ENCODE measurements at regions not wholly inside any gene's neighbourhood (a gene's known extent, or its start where the extent isn't known, plus 50 kb on each side); places are given as distances from the start of the nearest gene placed in this dataset.
"Not testable (repeated sequence)": the region's sequence is repeated elsewhere in the genome, so short reads cannot be mapped to it uniquely, and the experiment has no call there.

DNA sequence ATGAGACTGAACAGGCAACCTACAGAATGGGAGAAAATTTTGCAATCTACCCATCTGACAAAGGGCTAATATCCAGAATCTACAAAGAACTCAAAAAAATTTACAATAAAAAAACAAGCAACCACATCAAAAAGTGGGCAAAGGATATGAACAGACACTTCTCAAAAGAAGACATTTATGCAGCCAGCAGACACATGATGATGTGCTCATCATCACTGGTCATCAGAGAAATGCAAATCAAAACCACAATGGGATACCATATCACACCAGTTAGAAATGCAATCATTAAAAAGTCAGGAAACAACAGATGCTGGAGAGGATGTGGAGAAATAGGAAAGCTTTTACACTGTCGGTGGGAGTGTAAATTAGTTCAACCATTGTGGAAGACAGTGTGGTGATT, 51.7 kb upstream of the PAXBP1 start:
- DNase-seq (ENCODE audit: insufficient read length, low spot score) = not testable (repeated sequence)

DNA sequence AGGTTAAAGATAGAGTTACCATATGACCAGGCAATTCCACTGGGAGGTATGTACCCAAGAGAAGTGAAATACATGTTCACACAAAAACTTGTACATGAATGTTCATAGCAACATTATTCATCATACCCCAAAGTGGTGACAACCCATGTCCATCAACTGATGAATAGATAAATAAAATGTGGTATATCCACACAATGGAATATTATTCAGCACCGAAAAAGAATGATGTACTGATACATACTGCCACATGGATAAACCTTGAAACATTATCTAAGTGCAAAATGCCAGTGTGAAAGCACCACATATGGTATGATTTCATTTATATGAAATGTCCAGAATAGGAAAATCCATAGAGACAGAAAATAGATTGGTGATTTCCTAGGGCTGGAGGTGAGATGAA, 53.4 kb upstream of the PAXBP1 start:
- FAIRE-seq = no peak
- no peak for DNase-seq (ENCODE audit: insufficient read length, low spot score)

More for the DNA sequence above, 51.7 kb upstream of the PAXBP1 start:
- FAIRE-seq = not testable (repeated sequence)

DNA sequence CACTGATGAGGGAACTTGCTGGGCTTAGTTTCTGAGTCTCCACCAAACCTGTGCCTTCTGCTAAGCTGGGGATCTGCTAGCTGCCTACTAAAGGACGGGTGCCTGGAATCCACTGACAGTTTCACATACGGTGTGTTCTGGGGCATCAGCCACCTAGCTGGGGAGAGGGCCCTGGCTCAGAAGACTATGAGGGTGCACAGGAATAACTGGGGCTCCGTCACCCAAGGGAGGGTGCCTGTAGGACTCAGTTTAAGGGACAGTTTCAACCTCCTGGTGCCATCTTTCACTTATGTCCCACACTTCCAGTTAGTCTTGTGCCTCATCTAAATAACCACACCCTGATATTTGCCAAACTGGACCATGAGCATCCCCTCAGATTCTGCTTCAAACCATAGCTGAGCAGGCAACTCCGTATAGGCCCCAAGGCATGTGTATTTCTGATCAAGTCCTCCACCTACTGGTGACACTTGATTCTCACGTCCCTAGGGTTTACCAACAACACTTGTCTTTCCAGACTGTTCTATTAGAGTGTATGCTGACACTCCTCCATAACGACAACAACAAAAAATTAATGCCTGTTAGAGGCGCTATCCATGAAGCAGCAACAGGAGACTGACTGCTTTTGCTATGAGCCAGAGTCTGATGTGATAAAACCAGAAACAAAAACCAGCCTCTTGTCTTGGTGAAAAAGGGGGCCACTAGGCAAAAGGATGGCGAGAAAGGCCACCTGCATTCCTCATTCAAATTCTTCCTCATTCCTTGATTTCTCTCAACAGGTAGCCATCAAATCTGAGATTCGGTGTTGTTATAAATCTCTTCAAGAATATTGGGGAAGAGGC, 55.0 kb upstream of the PAXBP1 start:
- FAIRE-seq (no peak), DNase-seq (ENCODE audit: insufficient read length, low spot score) (peak; percentile 20)

DNA sequence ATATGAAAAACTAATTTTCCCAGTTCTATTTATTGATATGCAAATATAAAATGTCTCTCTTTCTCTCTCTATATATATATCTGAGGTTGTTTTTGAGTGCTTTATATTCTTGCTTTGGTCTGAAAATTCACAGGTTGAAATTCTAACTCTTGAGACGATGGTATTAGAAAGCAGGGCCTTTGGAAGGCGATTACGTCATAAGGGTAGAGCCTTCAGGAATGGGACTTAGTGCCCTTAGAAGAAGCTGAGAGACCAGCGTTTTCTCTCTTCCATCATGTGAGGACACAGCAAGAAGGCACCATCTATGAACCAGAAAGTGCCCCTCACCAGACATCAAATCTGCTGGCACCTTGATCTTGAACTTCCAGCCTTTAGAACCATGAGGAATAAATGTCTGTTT, 57.4 kb upstream of the PAXBP1 start:
- DNase-seq (ENCODE audit: insufficient read length, low spot score) = no peak
- FAIRE-seq = no peak

DNA sequence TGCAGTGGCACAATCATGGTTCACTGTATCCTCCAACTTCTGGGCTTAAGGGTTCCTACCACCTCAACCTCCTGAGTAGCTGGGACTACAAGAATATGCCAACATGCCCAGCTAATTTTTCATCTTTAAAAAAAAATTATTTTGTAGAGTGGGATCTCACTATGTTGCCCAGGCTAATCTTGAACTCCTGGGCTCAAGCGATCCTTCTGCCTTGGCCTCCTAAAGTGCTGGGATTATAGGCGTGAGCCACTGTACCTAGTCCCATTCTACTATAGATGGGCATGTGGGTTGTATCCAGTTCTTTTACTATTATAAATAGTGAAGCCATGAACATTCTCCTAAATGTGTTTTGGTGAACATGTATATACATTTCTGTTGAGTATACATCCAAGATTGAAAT, 57.9 kb upstream of the PAXBP1 start:
- no peak for FAIRE-seq
- DNase-seq (ENCODE audit: insufficient read length, low spot score) = no peak

DNA sequence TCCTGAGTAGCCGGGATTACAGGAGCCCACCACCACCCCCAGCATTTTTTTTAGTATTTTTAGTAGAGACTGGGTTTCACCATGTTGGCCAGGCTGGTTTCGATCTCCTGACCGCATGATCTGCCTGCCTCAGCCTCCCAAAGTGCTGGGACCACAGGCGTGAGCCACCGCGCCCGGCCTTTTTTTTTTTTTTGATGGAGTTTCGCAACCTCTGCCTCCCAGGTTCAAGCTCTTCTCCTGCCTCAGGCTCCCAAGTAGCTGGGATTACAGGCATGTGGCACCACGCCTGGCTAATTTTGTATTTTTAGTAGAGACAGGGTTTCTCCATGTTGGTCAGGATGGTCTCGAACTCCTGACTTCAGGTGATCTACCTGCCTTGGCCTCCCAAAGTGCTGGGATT, 60.2 kb upstream of the PAXBP1 start:
- FAIRE-seq; DNase-seq (ENCODE audit: insufficient read length, low spot score): not testable (repeated sequence)

DNA sequence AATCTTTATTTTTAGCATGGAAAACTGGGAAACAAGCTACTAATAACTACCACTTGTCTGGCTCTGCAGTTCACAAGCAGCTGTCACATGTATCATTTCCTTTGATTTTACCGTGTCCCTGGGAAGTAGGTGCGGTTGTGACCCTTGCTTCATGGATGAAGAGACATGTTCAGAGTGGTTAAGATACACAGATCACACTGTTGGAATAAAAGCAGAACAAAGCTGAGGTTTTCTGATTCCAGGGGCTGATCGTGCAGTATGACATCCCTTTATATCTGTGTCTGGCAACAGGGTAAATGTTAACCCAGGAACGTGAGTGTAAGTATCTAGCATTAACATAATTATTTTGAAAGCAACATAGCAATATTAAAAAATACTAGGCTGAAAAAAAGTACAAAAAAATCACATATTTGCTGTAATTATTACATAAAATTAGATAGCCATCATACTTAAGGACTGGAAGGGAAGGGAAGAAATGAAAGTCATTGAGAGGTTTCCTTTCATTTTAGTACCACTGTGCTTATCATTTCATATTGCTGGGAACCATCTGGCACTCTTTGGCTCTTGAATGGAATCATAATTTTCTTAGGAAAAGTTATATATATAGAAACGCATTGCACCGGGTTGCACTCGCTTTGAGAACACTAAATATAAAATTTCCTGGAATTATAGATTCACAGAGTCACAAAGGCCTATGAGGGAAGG, 62.8 kb upstream of the PAXBP1 start:
- FAIRE-seq = no peak
- DNase-seq (ENCODE audit: insufficient read length, low spot score) = no peak

GRCh38 chr21:32834916-32835235, 63.3 kb upstream of the PAXBP1 start:
- FAIRE-seq (no peak), DNase-seq (ENCODE audit: insufficient read length, low spot score) (no peak)

DNA sequence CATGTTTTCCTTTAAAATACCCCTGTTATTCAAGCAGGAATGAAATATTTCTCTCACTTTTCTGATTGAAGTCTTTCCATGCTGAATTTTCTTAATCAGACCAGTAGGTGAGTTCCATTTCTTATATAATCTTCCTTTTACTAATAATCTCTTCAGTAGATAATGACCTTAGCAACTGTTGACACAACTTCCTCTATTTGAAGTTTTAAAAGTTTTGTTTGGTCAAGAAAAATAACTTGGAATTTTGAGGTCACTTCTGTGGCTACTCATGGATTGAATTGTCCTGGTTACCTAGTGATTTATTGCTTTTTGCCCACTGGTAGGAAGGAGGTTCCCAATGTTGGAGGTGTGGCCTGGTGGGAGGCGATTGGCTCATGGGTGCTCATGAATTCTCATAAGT, 70.6 kb upstream of the PAXBP1 start:
- FAIRE-seq (no peak), DNase-seq (ENCODE audit: insufficient read length, low spot score) (no peak)

GRCh38 chr21:32843561-32843960, 72.0 kb upstream of the PAXBP1 start:
- DNase-seq (ENCODE audit: insufficient read length, low spot score) (no peak), FAIRE-seq (no peak)

- no peak for FAIRE-seq
Observed at GRCh38 chr21:32844076-32844475, 72.5 kb upstream of the PAXBP1 start.

DNA sequence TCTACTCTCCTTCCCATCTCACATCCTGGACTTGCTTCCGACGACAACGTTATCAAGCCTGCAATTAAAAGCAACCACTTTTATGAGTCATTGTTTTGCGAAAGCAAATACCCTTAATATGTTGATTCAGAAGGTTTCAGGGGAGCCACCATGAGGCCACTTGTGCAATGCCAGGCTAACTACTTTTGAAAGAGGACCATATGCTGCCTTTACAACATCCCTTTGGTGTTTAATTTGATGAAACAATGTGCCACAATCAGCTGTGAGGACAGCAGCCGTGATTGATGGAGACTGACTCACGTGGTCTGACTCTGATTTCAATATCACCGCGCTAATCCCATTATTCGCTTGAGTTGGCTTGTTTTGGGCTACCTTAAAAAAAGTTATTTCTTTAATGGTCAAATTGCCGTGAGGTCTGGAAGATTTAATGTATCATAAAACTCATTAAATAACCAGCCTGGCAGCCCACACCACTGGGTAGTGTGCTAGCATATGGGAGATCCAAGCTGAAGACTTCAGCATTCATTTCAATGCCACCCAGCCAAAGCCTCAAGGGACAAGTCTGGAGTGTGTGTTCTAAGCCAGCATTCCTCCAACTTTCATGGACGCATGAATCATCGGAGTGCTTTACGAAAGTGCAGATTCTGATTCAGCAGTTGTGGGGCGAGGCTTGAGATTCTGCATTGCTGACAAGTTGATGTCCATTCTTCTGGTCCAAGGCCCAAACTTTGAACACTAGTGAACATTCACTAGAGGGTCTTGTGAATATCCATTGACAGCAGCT, 73.3 kb upstream of the PAXBP1 start:
- DNase-seq (ENCODE audit: insufficient read length, low spot score) = no peak
- FAIRE-seq = no peak

More at GRCh38 chr21:32844076-32844475, 72.5 kb upstream of the PAXBP1 start:
- no peak for DNase-seq (ENCODE audit: insufficient read length, low spot score)

DNA sequence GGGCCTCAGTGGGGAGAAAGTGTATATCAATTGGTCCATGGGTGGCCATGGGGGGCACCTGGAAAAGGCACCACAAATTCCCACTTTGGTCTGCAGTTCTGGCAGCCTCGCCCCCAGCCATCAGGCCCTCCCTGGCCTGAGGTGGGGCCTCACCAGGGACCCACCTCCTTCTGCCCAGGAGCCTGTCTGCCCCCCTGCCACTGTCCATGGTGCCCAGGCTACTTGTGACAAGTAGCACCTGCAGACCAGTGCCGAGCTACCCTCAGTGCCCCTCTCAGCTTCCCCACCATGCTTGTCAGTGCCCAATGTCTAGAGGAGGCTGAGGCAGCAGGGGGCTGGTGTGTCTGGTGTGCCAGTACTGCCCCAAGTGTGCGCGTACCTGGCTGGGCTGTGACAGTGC, 87.1 kb upstream of the PAXBP1 start:
- no peak for DNase-seq (ENCODE audit: insufficient read length, low spot score)
- no peak for FAIRE-seq

- no peak for FAIRE-seq
- no peak for DNase-seq (ENCODE audit: insufficient read length, low spot score)
Observed at GRCh38 chr21:32860399-32860798, 88.8 kb upstream of the PAXBP1 start.

- no peak for DNase-seq (ENCODE audit: insufficient read length, low spot score)
Observed at GRCh38 chr21:32861866-32862265, 90.3 kb upstream of the PAXBP1 start.

DNA sequence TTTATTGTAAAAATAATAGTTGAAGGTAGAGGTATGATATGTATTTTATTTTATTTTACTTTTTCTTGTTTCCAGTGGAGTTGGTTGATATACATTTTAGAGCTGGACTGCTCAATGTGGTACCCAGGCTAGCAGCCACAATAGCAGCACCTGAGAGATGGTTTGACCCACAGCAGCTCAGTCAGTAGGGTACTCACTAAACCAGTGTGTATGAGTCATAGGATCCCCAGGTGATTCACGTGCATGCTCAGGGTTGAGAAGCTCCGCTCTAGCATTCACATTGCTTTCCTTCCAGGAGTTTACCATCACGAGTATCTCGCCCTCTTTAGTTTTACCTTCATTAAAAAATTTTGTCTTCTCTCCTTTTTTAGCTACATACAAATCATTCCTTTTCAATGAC, 96.0 kb upstream of the PAXBP1 start:
- FAIRE-seq (no peak), DNase-seq (ENCODE audit: insufficient read length, low spot score) (no peak)

More at GRCh38 chr21:32861866-32862265, 90.3 kb upstream of the PAXBP1 start:
- FAIRE-seq = no peak

DNA sequence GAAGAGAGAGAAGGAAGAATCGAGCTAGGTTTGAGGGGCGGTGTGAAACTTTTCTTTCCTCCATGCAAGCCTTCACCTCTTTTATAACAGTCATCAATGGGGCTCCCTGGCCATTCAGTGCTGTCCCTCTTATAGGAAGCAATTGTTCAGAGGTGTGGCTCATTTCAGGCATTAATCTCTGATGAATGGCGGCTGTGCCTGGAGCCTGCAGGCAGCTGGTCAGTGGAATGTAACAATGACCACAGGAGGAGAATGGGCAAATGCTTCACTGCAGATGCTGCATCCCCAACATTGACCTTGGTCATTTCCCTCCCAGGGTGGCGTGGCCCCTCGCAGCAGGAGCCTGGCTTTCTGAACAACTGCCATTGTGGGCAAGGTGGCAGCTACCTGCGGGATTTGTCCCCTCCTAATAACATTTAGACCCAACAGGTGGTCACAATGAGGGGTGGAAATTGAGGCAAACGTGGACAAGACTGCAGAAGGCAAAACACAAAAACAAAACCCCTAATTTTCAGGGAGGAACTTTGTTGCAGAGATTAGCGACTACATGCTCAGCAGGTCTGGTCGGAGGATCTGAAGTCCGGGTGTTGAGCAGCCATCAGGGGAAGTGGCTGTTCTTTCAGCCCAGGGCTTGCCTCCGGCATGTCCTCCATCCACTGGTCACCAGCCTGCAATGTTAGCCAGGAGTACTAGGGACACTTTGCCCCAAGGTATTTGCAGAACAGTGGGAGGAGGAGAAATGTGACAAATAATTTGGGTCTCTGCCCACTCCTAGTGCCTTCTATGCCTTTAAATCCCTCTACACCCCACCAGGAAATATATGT, 97.3 kb upstream of the PAXBP1 start:
- DNase-seq (ENCODE audit: insufficient read length, low spot score) (no peak), FAIRE-seq (no peak)

- FAIRE-seq = no peak
Observed at GRCh38 chr21:32869459-32869858, 97.9 kb upstream of the PAXBP1 start.

GRCh38 chr21:32876426-32876825, 104.9 kb upstream of the PAXBP1 start:
- no peak for DNase-seq (ENCODE audit: insufficient read length, low spot score)
- FAIRE-seq = no peak

More at GRCh38 chr21:32869459-32869858, 97.9 kb upstream of the PAXBP1 start:
- DNase-seq (ENCODE audit: insufficient read length, low spot score) = no peak

DNA sequence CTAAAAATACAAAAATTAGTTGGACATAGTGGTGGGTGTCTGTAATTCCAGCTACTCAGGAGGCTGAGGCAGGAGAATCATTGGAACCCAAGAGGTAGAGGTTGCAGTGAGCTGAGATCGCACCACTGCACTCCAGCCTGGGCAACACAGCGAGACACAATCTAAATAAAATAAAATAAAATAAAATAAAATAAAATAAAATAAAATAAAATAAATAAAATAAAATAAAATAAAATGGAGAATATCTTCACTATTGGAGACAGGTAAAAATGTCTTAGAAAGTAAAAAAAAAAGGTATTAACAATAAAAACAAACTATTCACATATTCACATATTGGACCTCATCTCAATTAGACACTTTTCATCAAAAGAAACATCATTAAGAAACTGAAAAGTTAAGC, 106.3 kb upstream of the PAXBP1 start:
- not testable (repeated sequence) for FAIRE-seq

More for the DNA sequence above, 106.3 kb upstream of the PAXBP1 start:
- DNase-seq (ENCODE audit: insufficient read length, low spot score) = not testable (repeated sequence)
